Hippocampal formation (tissue), 2 donors: ENCODE measurements at regions not wholly inside any gene's neighbourhood (a gene's known extent, or its start where the extent isn't known, plus 50 kb on each side); places are given as distances from the start of the nearest gene placed in this dataset.

Experiments used
- DNase-seq, 2 donors: peaks; one replicate each; lab custom pipeline; 2025; lab: John Stamatoyannopoulos, UW

DNA sequence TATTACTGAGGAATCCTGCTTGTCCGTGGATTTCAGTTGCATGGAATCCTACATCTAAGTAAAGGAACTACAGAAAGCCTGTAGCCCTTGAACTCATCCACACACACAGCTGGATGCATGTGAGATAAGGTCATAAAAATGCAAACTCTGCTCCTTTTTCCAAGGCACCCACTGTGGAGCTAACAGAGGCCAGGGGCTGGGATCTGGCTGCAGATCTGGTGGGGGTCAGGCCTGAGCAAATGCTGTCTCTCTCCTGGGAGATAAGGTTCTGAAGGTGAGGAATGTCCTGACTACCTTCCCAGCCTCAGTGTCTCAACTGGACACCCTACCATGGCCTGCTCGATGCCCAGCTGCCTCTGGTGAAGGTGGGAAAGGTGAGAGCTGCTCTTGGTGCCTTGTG is 321.5 kb downstream of the LRFN2 start:
- no peak for DNase-seq

DNA sequence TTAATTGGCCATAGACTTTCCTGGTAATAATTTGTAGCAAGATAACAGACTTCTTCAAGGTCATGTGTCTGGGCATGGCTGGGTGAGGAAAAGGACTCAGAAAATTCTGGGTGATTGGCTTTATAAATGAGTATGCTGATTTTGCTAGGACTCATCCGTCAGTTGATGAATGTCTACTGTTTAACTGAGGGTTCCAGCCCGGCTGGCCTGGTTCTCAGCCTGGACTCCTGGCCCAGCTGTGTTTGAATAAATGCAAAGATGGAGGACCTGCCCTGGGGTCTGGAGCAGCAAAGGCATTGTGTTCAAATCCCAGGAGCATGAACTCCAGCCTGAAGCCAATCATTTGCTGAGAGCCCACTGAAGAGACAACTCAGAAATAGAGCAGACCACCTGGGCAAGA is 323.2 kb downstream of the LRFN2 start:
- DNase-seq = no peak

GRCh38 chr6:40262363-40262762 is 324.8 kb downstream of the LRFN2 start:
- no peak for DNase-seq

DNA sequence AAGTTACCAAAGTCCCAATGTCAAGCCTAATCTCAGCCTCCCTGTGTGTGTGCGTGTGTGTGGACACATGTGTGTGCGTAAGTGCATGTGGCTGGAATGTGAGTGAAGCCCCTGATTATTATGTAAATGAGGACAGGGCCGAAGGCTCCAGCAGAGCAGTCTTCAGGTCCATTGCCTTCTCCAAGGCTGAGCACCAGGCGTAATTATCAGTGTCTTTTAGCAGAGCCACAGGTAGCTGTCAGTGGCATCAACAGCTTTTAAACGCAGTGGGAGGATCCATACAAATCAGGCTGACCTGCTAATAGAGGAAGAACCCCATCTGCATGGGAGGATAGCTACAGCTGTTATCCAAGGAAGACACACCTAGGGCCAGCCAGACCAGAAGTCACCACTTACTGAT is 324.3 kb upstream of the MOCS1 start:
- no peak for DNase-seq

DNA sequence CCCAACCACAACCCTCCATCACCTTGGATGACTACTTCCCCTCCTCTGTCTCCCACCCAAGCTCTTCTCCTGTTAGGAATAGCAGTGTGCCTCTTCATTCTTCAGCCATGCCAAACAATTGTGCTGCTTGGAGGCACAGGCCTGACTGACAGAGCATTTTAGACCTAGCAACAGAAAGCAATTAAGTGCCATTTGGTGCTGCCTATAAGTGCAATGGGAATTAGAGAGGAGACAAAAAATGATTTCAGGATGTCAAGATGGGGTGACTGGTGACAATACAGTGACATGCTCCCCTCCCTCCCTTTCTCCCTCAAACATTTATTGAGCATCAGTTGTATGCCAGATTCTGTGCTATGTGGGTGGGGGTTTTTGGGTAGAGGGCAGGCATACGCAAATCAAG is 322.6 kb upstream of the MOCS1 start:
- no peak for DNase-seq

- DNase-seq = no peak
Observed at GRCh38 chr6:40256224-40256623, 322.0 kb upstream of the MOCS1 start.

GRCh38 chr6:40253420-40253819 is 319.2 kb upstream of the MOCS1 start:
- DNase-seq = no peak

GRCh38 chr6:40252531-40253258 is 318.4 kb upstream of the MOCS1 start:
- DNase-seq = no peak

GRCh38 chr6:40251637-40252300 is 317.5 kb upstream of the MOCS1 start:
- DNase-seq = no peak

DNA sequence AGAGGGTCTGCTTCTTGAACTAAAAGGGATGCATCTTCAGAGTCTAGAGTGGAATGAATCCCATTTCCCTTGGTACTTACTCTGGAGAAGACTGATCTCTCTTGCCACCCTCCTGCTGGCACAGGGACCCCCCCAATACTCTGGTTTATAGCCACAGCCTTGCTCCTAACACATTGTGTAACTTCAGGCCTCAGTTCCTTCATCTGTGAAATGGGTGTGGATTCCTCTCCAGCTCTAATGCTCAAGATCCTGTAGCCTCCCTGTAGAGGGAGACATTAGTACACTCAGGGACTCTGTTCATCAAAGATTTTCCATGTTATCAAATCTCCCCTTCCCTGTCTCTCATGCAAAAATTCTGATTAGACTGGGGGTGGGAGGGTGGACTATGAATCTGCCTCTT is 315.7 kb upstream of the MOCS1 start:
- DNase-seq = no peak

GRCh38 chr6:40247516-40248115 is 313.4 kb upstream of the MOCS1 start:
- no peak for DNase-seq

DNA sequence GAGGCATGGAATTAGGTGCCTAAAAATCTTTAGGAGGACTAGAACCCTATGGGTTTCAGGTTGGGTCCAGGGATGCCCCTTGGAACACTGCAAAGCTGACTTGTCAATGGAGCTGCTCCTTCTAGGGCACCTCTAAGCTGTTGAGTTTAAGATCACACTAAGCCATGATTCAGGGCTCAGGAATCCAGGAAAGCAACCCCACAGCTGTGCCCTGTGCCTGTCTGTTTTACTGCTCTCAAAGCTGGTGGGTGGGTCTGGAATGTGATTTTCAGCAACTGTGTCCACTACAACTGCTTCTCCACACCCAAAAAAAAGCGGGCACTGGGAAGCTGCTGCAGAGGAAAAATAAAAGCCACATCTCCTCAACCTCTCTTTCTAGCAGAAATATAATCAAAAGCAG is 310.4 kb upstream of the MOCS1 start:
- no peak for DNase-seq

GRCh38 chr6:40232698-40233097 is 298.4 kb upstream of the MOCS1 start:
- no peak for DNase-seq

- no peak for DNase-seq
Observed at GRCh38 chr6:40227735-40228134, 293.5 kb upstream of the MOCS1 start.

DNA sequence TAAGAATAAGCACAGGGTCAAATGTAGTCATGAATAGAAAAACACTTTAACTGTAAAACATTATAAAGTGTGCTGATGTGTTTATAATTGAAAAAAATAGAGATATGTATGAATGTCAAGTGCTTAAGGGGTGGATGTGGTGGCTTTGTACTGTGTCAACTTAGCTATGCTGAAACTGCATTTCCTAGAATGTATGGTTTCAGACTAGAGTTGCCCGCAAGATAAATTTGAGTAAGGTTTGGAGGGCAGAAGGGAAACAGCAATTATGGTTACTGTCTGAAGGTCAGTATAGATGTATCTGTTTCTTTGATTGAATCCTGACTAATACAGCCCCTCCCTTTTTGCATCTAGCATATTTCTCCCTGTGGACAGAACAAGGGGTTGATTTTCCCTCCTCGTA is 288.1 kb upstream of the MOCS1 start:
- DNase-seq = no peak

GRCh38 chr6:40219799-40220198 is 285.5 kb upstream of the MOCS1 start:
- no peak for DNase-seq

GRCh38 chr6:40210628-40211056 is 276.4 kb upstream of the MOCS1 start:
- DNase-seq = no peak

DNA sequence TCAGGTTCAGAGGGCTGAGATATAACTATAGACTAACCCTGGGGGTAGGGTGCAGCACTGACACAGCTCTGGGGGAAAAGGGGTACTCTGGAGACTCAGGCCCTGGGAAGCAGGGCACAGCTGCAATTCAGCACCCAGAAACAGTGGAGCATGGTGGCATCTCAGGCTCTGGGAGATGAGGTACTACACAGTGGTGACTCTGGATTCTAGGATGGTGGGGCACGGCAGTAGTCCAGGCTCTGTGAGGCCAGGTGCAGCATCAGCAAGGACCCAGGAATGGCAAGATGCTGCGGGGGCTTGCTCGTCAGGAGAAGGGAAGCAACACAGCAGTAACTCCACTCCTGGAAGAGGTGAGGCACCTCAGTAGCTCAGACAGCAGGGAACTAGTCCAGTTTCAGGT is 271.5 kb upstream of the MOCS1 start:
- DNase-seq = no peak

- DNase-seq = no peak
Observed at GRCh38 chr6:40205004-40205403, 270.7 kb upstream of the MOCS1 start.

DNA sequence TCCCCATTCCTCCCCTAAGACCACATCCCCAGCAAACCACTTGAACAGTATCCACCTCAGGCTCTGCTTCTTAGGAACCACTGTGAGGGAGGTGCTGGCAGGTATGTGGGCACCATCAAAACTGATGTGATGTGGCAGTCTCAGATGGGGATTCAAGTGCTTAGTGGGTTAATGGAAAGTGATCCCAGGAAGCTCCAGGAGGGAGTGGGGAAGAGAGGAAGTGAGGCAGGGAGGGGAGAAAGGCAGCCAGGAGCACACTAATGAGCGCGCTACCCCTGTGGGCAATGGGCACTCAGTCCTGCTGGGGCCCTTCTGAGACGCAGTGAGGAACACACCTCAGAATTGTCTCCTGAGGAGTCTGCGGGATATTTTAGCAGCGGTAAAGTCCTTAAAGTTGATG is 263.1 kb upstream of the MOCS1 start:
- no peak for DNase-seq

DNA sequence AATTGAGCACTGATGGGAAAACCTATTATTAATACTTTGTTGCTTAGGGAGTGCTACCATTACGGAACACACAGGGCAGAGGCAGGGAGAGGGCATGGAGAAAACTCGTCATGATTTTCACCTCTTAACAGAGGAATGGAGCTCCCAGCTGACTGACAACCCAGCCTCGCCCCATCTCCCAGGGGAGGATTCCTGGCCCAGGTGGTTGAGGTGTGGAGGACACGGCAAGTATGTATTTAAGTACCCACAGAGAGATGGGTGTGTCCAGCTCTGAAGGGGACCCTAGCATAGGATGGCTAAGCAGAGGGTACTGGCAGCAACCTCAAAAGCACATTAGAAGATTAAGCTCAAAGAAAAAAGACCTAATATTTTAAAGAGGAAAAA is 261.9 kb upstream of the MOCS1 start:
- no peak for DNase-seq

DNA sequence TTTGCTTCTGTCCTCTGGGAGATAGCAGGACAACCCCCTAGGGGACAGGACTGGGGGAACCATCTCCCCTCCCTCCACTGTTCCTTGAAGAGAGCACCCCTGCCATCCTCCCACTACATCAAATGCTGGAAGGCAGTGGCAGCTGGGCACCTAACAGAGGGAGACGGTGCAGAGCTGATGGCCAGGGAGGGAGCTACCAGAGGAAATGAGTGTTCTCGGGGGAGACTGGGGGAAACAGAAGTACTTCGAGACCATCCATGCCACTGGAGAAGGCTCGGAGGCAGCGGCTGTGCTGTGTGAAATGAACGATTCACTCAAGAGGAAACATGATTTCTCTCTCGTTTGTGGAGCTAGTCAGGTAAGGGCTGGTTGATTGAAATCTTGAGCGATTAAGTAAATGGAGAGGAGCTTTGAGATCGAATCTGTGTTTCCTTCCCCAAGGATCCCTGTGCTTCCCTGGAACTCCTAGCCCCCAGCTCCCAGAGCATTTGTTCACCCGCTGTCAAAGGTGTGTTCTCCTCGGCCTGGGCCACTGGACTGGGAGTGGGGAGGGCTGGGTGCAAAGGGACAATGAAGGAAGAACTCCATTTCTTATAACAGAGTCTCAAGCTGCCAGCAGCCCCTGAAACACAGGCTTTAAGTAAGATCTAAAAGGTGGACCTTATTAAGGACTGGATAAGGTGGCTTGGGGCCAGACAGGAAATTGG is 261.3 kb upstream of the MOCS1 start:
- no peak for DNase-seq
